Fibroblast of the aortic adventitia (primary cell): ENCODE measurements at regions not wholly inside any gene's neighbourhood (a gene's known extent, or its start where the extent isn't known, plus 50 kb on each side); places are given as distances from the start of the nearest gene placed in this dataset.

Source experiments
- DNase-seq: peaks from one replicate; pipeline ENCODE4 v3.0.0-alpha.2; 2010; ENCODE audit warnings: low read depth
- H3K4me3 ChIP-seq: 2 replicates; pipeline ENCODE4 v1.5.1; 2011; ENCODE audit warnings: low read depth, mild to moderate bottlenecking, control low read depth, low read length, moderate library complexity
- CTCF ChIP-seq: IDR thresholded peaks from 2 replicates; pipeline ENCODE4 v1.5.1; 2011; ENCODE audit warnings: mild to moderate bottlenecking, low read length, control low read depth, inconsistent platforms; ENCODE audit not compliant: insufficient read depth

GRCh38 chr6:9657994-9658393 is 756.9 kb downstream of the TFAP2A start:
- H3K4me3 ChIP-seq = no peak overlapping the region
- TF ChIP-seq CTCF = no peak
- peak; percentile 25 for DNase-seq

- no peak for TF ChIP-seq CTCF
- peak; percentile 82 for DNase-seq
- no peak overlapping the region for H3K4me3 ChIP-seq
Measured at GRCh38 chr6:9647599-9647998, 767.3 kb downstream of the TFAP2A start.

GRCh38 chr6:9647071-9647445 is 767.8 kb downstream of the TFAP2A start:
- no peak overlapping the region for H3K4me3 ChIP-seq
- DNase-seq = no peak
- TF ChIP-seq CTCF = no peak

- no peak for TF ChIP-seq CTCF
- no peak overlapping the region for H3K4me3 ChIP-seq
- peak; percentile 94 for DNase-seq
Measured at GRCh38 chr6:9646342-9647070, 768.4 kb downstream of the TFAP2A start.

- no peak for DNase-seq
- TF ChIP-seq CTCF = no peak
- no peak overlapping the region for H3K4me3 ChIP-seq
Measured at GRCh38 chr6:9638861-9639260, 776.0 kb downstream of the TFAP2A start.

GRCh38 chr6:9634776-9635175 is 780.1 kb downstream of the TFAP2A start:
- no peak for DNase-seq
- TF ChIP-seq CTCF = no peak
- H3K4me3 ChIP-seq = no peak overlapping the region

- no peak for TF ChIP-seq CTCF
- no peak overlapping the region for H3K4me3 ChIP-seq
- no peak for DNase-seq
Measured at GRCh38 chr6:9632026-9632425, 782.8 kb downstream of the TFAP2A start.
